HCT116 (cell line): ENCODE measurements at regions not wholly inside any gene's neighbourhood (a gene's known extent, or its start where the extent isn't known, plus 50 kb on each side); places are given as distances from the start of the nearest gene placed in this dataset.

Experiments used
- ATAC-seq: fragments of 200-7000 bp; cut with Tn5 transposase; 2 replicates; pipeline ENCODE4 v1.9.1; 2020; ENCODE audit warnings: mild to moderate bottlenecking, moderate library complexity
- BruUV-seq: library from RNA; stranded (reverse); fragments of 400-500 nt; replicated peaks from 2 replicates; lab custom pipeline; 2021; lab: Mats Ljungman, UMichigan
- CTCF ChIA-PET: fragments of 300-600 bp; sonication (Branson Sonifier 250); formaldehyde crosslinking; loops from one replicate; lab custom pipeline; 2021; ENCODE audit warnings: antibody characterized with exemption; lab: Charles Lee
- POLR2A ChIA-PET: fragments of 300-600, 350-600 bp; sonication (Branson Sonifier 250); formaldehyde crosslinking; loops from one replicate; lab custom pipeline; 2021; ENCODE audit warnings: antibody characterized with exemption; lab: Charles Lee
- RAD21 ChIA-PET, 2 experiments: fragments of 300-600 bp; sonication (Branson Sonifier 250); formaldehyde crosslinking; loops; one replicate each; lab custom pipeline; 2023; ENCODE audit warnings: low total read pairs in 2 of 2; ENCODE audit not compliant: uncharacterized antibody in 2 of 2, unreplicated experiment in 2 of 2, low non-redundant PET in 1 of 2; lab: Charles Lee
- DNase-seq: peaks from one replicate; pipeline ENCODE4 v3.0.0-alpha.2; 2010; ENCODE audit warnings: low read depth, low spot score
- H2AFZ ChIP-seq: fragments of 200-600 bp; shearing (Covaris generic), sonication (generic); 2 replicates; pipeline ENCODE4 v1.6.1; 2017; ENCODE audit warnings: low read depth, mixed run types, mixed read lengths, antibody characterized with exemption, low read length; ENCODE audit not compliant: poor library complexity, severe bottlenecking
- H3K27ac ChIP-seq: 2 replicates; pipeline ENCODE4 v1.5.1; 2012; ENCODE audit warnings: low read depth, low read length
- H3K27me3 ChIP-seq: fragments of 200-600 bp; sonication (generic); 2 replicates; pipeline ENCODE4 v1.6.1; 2016; ENCODE audit warnings: mixed run types, low read length, mixed read lengths; ENCODE audit not compliant: insufficient read depth
- H3K36me3 ChIP-seq, 2 experiments: fragments of 200-500 bp in 1 of 2; fragments of 200-600 bp in 1 of 2; sonication (Bioruptor generic) in 1 of 2; sonication (generic) in 1 of 2; 2 replicates each; pipeline versions ENCODE4 v1.5.1 to v1.6.1; 2014 to 2016; ENCODE audit warnings: low read length in 2 of 2, inconsistent platforms in 1 of 2, mixed read lengths in 1 of 2, mixed run types in 1 of 2; ENCODE audit not compliant: insufficient read depth in 2 of 2, control insufficient read depth in 1 of 2
- H3K4me1 ChIP-seq, 2 experiments: fragments of 200-600 bp in 1 of 2; sonication (generic) in 1 of 2; 2 replicates each; pipeline versions ENCODE4 v1.5.1 to v1.6.1; 2012 to 2017; ENCODE audit warnings: low read length in 2 of 2, inconsistent platforms in 1 of 2, mild to moderate bottlenecking in 1 of 2, mixed read lengths in 1 of 2, mixed run types in 1 of 2, moderate library complexity in 1 of 2; ENCODE audit not compliant: insufficient read depth in 2 of 2, control insufficient read depth in 1 of 2
- H3K4me2 ChIP-seq: fragments of 200-600 bp; sonication (generic); 2 replicates; pipeline ENCODE4 v1.6.1; 2017; ENCODE audit warnings: mixed run types, low read length, mixed read lengths
- H3K4me3 ChIP-seq, 2 experiments: fragments of 200-600 bp in 1 of 2; sonication (generic) in 1 of 2; replicated peaks in 1 of 2; 2 replicates each; pipeline ENCODE4 v1.5.1; 2011 to 2016; ENCODE audit warnings: low read length in 2 of 2, control low read depth in 1 of 2, low read depth in 1 of 2, mild to moderate bottlenecking in 1 of 2, mixed read lengths in 1 of 2, mixed run types in 1 of 2
- H3K79me2 ChIP-seq: fragments of 200-600 bp; sonication (generic); 2 replicates; pipeline ENCODE4 v1.6.1; 2017; ENCODE audit warnings: mild to moderate bottlenecking, mixed run types, low read length, moderate library complexity, mixed read lengths; ENCODE audit not compliant: insufficient read depth
- H3K9ac ChIP-seq: fragments of 200-600 bp; sonication (generic); 2 replicates; pipeline ENCODE4 v1.6.1; 2016; ENCODE audit warnings: low read length, mixed read lengths
- H3K9me2 ChIP-seq: fragments of 200-600 bp; sonication (generic), shearing (Covaris generic); 2 replicates; pipeline ENCODE4 v1.6.1; 2017; ENCODE audit warnings: mixed run types, mild to moderate bottlenecking, moderate library complexity; ENCODE audit not compliant: insufficient read depth
- H3K9me3 ChIP-seq, 2 experiments: fragments of 200-500 bp in 1 of 2; fragments of 200-600 bp in 1 of 2; sonication (Bioruptor generic) in 1 of 2; sonication (generic) in 1 of 2; 2 replicates each; pipeline ENCODE4 v1.6.1; 2014 to 2017; ENCODE audit warnings: low read length in 2 of 2, mixed read lengths in 2 of 2, inconsistent platforms in 1 of 2, low read depth in 1 of 2, mild to moderate bottlenecking in 1 of 2, mixed run types in 1 of 2, moderate library complexity in 1 of 2; ENCODE audit not compliant: control insufficient read depth in 1 of 2, insufficient read depth in 1 of 2
- H4K20me1 ChIP-seq: fragments of 200-600 bp; sonication (generic), shearing (Covaris generic); 2 replicates; pipeline ENCODE4 v1.6.1; 2017; ENCODE audit warnings: mixed run types, mild to moderate bottlenecking, moderate library complexity; ENCODE audit not compliant: insufficient read depth
- CEBPB ChIP-seq: IDR thresholded peaks from 2 replicates; pipeline ENCODE4 v1.6.1; 2012; ENCODE audit warnings: low read depth
- EGR1 ChIP-seq: IDR thresholded peaks from 2 replicates; pipeline ENCODE4 v1.6.1; 2012; ENCODE audit warnings: low read depth
- ELF1 ChIP-seq: IDR thresholded peaks from 2 replicates; pipeline ENCODE4 v1.6.1; 2012; ENCODE audit warnings: low read depth, borderline replicate concordance
- JUND ChIP-seq: IDR thresholded peaks from 2 replicates; pipeline ENCODE4 v1.6.1; 2012
- SRF ChIP-seq: IDR thresholded peaks from 2 replicates; pipeline ENCODE4 v1.6.1; 2012; ENCODE audit warnings: low read depth
- ZNF274 ChIP-seq: fragments of 200-500 bp; sonication (Bioruptor generic); IDR thresholded peaks from 2 replicates; pipeline ENCODE4 v1.6.1; 2014; ENCODE audit warnings: mild to moderate bottlenecking, low read depth, low read length, inconsistent platforms
- intact Hi-C: fragments of 100-400 bp; cut with micrococcal nuclease; formaldehyde crosslinking; loops from 2 replicates; pipeline ENCODE4 v1.10.0; 2022

DNA sequence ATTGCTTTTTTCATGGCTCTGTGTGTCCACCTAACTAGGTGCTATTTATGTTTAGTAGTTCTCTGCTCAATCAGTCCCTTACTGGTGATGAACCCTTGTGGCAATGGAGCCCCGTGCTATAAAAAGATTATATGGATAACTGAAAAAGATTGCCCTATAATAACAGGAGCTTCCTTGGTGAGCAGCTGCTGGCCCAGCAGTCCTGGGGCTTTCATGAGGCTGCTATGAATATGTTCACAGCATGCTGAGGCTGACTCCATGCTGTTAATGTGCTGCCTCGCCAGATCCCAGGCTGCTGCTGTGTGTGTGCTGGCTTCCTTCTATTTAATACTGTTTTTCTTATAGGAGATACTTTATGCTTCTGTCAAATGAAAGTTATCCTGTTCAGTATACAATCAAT is 357.5 kb downstream of the TAF11L14 start:
- intact Hi-C loops, result no loop called here
- Histone ChIP-seq H3K36me3 (no peaks in the 10 kb centered on the region), H3K4me2 (no peak overlapping the region), H2AFZ (no peak overlapping the region), H3K9ac (no peak overlapping the region), H3K27ac (no peak overlapping the region), H3K9me3 (peaks cover 9 to 11% of the 10 kb centered on the region in 2 experiments; a peak in 2 of 4 replicates), H3K27me3 (no peaks in the 10 kb centered on the region), H3K79me2 (no peaks in the 10 kb centered on the region), H3K4me1 (no peaks in the 10 kb centered on the region), H3K4me3 (no peak overlapping the region), H3K9me2 (no peaks in the 10 kb centered on the region), H4K20me1 (no peaks in the 10 kb centered on the region; the same call in 1 of the 2 replicates)
- ChIA-PET RAD21 (no interaction called here), CTCF (no interaction called here), POLR2A (no interaction called here)
- BruUV-seq, result no TSS peak
- DNase-seq, result no peak
- TF ChIP-seq JUND (no peak), ELF1 (no peak), CEBPB (no peak), ZNF274 (no peak)
- no peak for ATAC-seq

- Histone ChIP-seq H3K27me3 (no peaks in the 10 kb centered on the region), H3K79me2 (no peaks in the 10 kb centered on the region), H2AFZ (no peak overlapping the region), H3K27ac (no peak overlapping the region), H3K4me1 (no peaks in the 10 kb centered on the region), H3K9ac (no peak overlapping the region), H3K9me3 (peaks cover 8 to 9% of the 10 kb centered on the region in 2 experiments; a peak in 2 of 4 replicates), H4K20me1 (no peaks in the 10 kb centered on the region; the same call in 1 of the 2 replicates), H3K4me2 (no peak overlapping the region), H3K4me3 (no peak overlapping the region), H3K9me2 (no peaks in the 10 kb centered on the region), H3K36me3 (no peaks in the 10 kb centered on the region)
- TF ChIP-seq SRF, result no peak
- TF ChIP-seq EGR1, result no peak
- TF ChIP-seq ZNF274, result no peak
- no peak for ATAC-seq
- no peak for DNase-seq
- POLR2A ChIA-PET, result no interaction called here
- RAD21 ChIA-PET, result no interaction called here
- CTCF ChIA-PET, result no interaction called here
- intact Hi-C loops, result no loop called here
- BruUV-seq, result no TSS peak
Observed at GRCh38 chr5:17992291-17992690, 358.0 kb downstream of the TAF11L14 start.
